ENCODE measurements at regions not wholly inside any gene's neighbourhood (a gene's known extent, or its start where the extent isn't known, plus 50 kb on each side); places are given as distances from the start of the nearest gene placed in this dataset.

- CTCF ChIA-PET = no interaction called here
- intact Hi-C loops (cut with micrococcal nuclease) = no loop called here
Observed at GRCh38 chr2:126510356-126510755, 145.6 kb upstream of the GYPC start.

GRCh38 chr2:126510960-126511359 is 145.0 kb upstream of the GYPC start:
- TF ChIP-seq EZH2 (IDR thresholded peaks at IDR 0.05; ENCODE audit: borderline replicate concordance, insufficient read depth, low read depth, low read length, poor library complexity, severe bottlenecking) (no peak), CTCF (IDR thresholded peaks at IDR 0.05) (no peak)
- no peaks in the 10 kb centered on the region for H3K4me1 Mint-ChIP-seq
- Histone ChIP-seq H4K20me1 (ENCODE audit: control insufficient read depth, insufficient read depth, low read length, poor library complexity, severe bottlenecking) (no peaks in the 10 kb centered on the region), H3K4me3 (ENCODE audit: control extremely low read depth in 1 of 5, extremely low read depth in 1 of 5, insufficient read depth in 1 of 5, low read depth in 2 of 5, low read length in 4 of 5) (no peak overlapping the region), H3K4me1 (ENCODE audit: control insufficient read depth in 2 of 2, insufficient read depth in 2 of 2, low read length in 2 of 2) (no peaks in the 10 kb centered on the region), H3K9ac (ENCODE audit: low read length) (no peak overlapping the region), H3K79me2 (ENCODE audit: control insufficient read depth, insufficient read depth, low read length) (no peaks in the 10 kb centered on the region), H3K27me3 (replicated peaks in 1 of 4; ENCODE audit: control extremely low read depth in 1 of 4, control insufficient read depth in 3 of 4, insufficient read depth in 4 of 4, low read length in 3 of 4) (no peaks in the 10 kb centered on the region), H2AFZ (ENCODE audit: insufficient read depth, low read depth, low read length, poor library complexity, severe bottlenecking) (no peak overlapping the region), H3K9me3 (ENCODE audit: control extremely low read depth in 1 of 3, control insufficient read depth in 2 of 3, insufficient read depth in 1 of 3, low read length in 2 of 3) (no peaks in the 10 kb centered on the region), H3K36me3 (replicated peaks in 1 of 2; ENCODE audit: control extremely low read depth in 1 of 2, control insufficient read depth in 1 of 2, extremely low read depth in 1 of 2, insufficient read depth in 2 of 2, low read length in 1 of 2) (no peaks in the 10 kb centered on the region), H3K4me2 (replicated peaks; ENCODE audit: low read depth, low read length, poor library complexity, severe bottlenecking) (no peak overlapping the region), H3K27ac (ENCODE audit: low read length in 2 of 2) (no peak overlapping the region)
- no CpG with 5 or more reads among the region's 7 CpGs for WGBS (ENCODE audit: insufficient coverage)
- H3K27me3 Mint-ChIP-seq = no peaks in the 10 kb centered on the region
- no peak overlapping the region for H3K4me3 Mint-ChIP-seq
- ChIA-PET CTCF (no interaction called here), POLR2A (no interaction called here)
- ATAC-seq (ENCODE audit: low read depth) = no peak
- DNase-seq = no peak
- H3K9me3 Mint-ChIP-seq (ENCODE audit: insufficient read depth) = no peaks in the 10 kb centered on the region
- no peak overlapping the region for H3K27ac Mint-ChIP-seq
- intact Hi-C loops (cut with micrococcal nuclease) = no loop called here

More at GRCh38 chr2:126510356-126510755, 145.6 kb upstream of the GYPC start:
- no peaks in the 10 kb centered on the region for H3K27me3 Mint-ChIP-seq
- Histone ChIP-seq H2AFZ (ENCODE audit: insufficient read depth, low read depth, low read length, poor library complexity, severe bottlenecking) (no peak overlapping the region), H3K4me2 (replicated peaks; ENCODE audit: low read depth, low read length, poor library complexity, severe bottlenecking) (no peak overlapping the region), H3K36me3 (replicated peaks in 1 of 2; ENCODE audit: control extremely low read depth in 1 of 2, control insufficient read depth in 1 of 2, extremely low read depth in 1 of 2, insufficient read depth in 2 of 2, low read length in 1 of 2) (no peaks in the 10 kb centered on the region), H4K20me1 (ENCODE audit: control insufficient read depth, insufficient read depth, low read length, poor library complexity, severe bottlenecking) (no peaks in the 10 kb centered on the region), H3K4me3 (ENCODE audit: control extremely low read depth in 1 of 5, extremely low read depth in 1 of 5, insufficient read depth in 1 of 5, low read depth in 2 of 5, low read length in 4 of 5) (no peak overlapping the region), H3K27me3 (replicated peaks in 1 of 4; ENCODE audit: control extremely low read depth in 1 of 4, control insufficient read depth in 3 of 4, insufficient read depth in 4 of 4, low read length in 3 of 4) (no peaks in the 10 kb centered on the region), H3K79me2 (ENCODE audit: control insufficient read depth, insufficient read depth, low read length) (no peaks in the 10 kb centered on the region), H3K27ac (ENCODE audit: low read length in 2 of 2) (no peak overlapping the region), H3K9ac (ENCODE audit: low read length) (no peak overlapping the region), H3K9me3 (ENCODE audit: control extremely low read depth in 1 of 3, control insufficient read depth in 2 of 3, insufficient read depth in 1 of 3, low read length in 2 of 3) (no peaks in the 10 kb centered on the region), H3K4me1 (ENCODE audit: control insufficient read depth in 2 of 2, insufficient read depth in 2 of 2, low read length in 2 of 2) (no peaks in the 10 kb centered on the region)
- H3K4me3 Mint-ChIP-seq = no peak overlapping the region
- DNase-seq (no peak), ATAC-seq (ENCODE audit: low read depth) (no peak)
- POLR2A ChIA-PET = no interaction called here
- WGBS (ENCODE audit: insufficient coverage) = no CpG with 5 or more reads among the region's 1 CpG
- H3K4me1 Mint-ChIP-seq = no peaks in the 10 kb centered on the region
- TF ChIP-seq EZH2 (IDR thresholded peaks at IDR 0.05; ENCODE audit: borderline replicate concordance, insufficient read depth, low read depth, low read length, poor library complexity, severe bottlenecking) = no peak
- no peak for TF ChIP-seq CTCF (IDR thresholded peaks at IDR 0.05)
- H3K9me3 Mint-ChIP-seq (ENCODE audit: insufficient read depth) = no peaks in the 10 kb centered on the region
- no peak overlapping the region for H3K27ac Mint-ChIP-seq
